Activated CD8-positive, alpha-beta T cell treated with anti-CD3 and anti-CD28 coated beads for 36 hours (primary cell): ENCODE measurements at regions not wholly inside any gene's neighbourhood (a gene's known extent, or its start where the extent isn't known, plus 50 kb on each side); places are given as distances from the start of the nearest gene placed in this dataset.

Experiments
- ATAC-seq: fragments of 200-7000 bp; cut with Tn5 transposase; one replicate; pipeline ENCODE4 v1.10.0; 2021; ENCODE audit warnings: mild to moderate bottlenecking, moderate library complexity
- CTCF ChIA-PET: fragments of 350-600 bp; sonication (Branson Sonifier 250); formaldehyde crosslinking; loops from one replicate; lab custom pipeline; 2021; ENCODE audit warnings: antibody characterized with exemption; lab: Charles Lee
- POLR2A ChIA-PET: fragments of 350-600 bp; sonication (Branson Sonifier 250); formaldehyde crosslinking; loops from one replicate; lab custom pipeline; 2021; ENCODE audit warnings: antibody characterized with exemption; lab: Charles Lee
- DNase-seq: peaks from one replicate; pipeline ENCODE4 v3.0.0-alpha.2; 2020
- H3K27ac Mint-ChIP-seq: one replicate; pipeline ENCODE4 v1.8.0; 2021; ENCODE audit warnings: mild to moderate bottlenecking, mixed read lengths
- H3K27me3 Mint-ChIP-seq: one replicate; pipeline ENCODE4 v1.8.0; 2021; ENCODE audit warnings: mixed read lengths
- H3K36me3 Mint-ChIP-seq: one replicate; pipeline ENCODE4 v1.8.0; 2021; ENCODE audit warnings: low read depth, mixed read lengths
- H3K4me1 Mint-ChIP-seq: one replicate; pipeline ENCODE4 v1.8.0; 2021; ENCODE audit warnings: low read depth, mixed read lengths
- H3K4me3 Mint-ChIP-seq: one replicate; pipeline ENCODE4 v1.8.0; 2021; ENCODE audit warnings: mild to moderate bottlenecking, moderate library complexity, mixed read lengths
- H3K9me3 Mint-ChIP-seq: one replicate; pipeline ENCODE4 v1.8.0; 2021; ENCODE audit warnings: mixed read lengths
- CTCF ChIP-seq: fragments of 200-600 bp; IDR thresholded peaks from one replicate; pipeline ENCODE4 v1.8.0; 2022; ENCODE audit warnings: antibody characterized with exemption, mild to moderate bottlenecking
- intact Hi-C: fragments of 100-400 bp; cut with micrococcal nuclease; formaldehyde crosslinking; loops from one replicate; pipeline ENCODE4 v1.10.0; 2022

- POLR2A ChIA-PET = interaction anchor here (1.1 kb wide), 1 partner anchor 25 kb away, joined by 3 read pairs; no protein-coding TSS in a partner anchor
- Mint-ChIP-seq H3K4me1 (peaks cover 16% of the 10 kb centered on the region), H3K36me3 (no peaks in the 10 kb centered on the region), H3K4me3 (no peak overlapping the region), H3K27ac (no peak overlapping the region), H3K9me3 (no peaks in the 10 kb centered on the region), H3K27me3 (peaks cover 31% of the 10 kb centered on the region)
- intact Hi-C loops = no loop called here
- no peak for DNase-seq
- no peak for ATAC-seq
- CTCF ChIA-PET = interaction anchor here (1.5 to 12.5 kb wide), 2 partner anchors 14 to 15 kb away, joined by 3 to 121 read pairs; no protein-coding TSS in a partner anchor
- TF ChIP-seq CTCF = no peak
These were observed 51.9 kb upstream of the ZBTB7C start for GRCh38 chr18:48460929-48461583.

- H3K27me3 Mint-ChIP-seq = peaks cover 33% of the 10 kb centered on the region
- POLR2A ChIA-PET = no interaction called here
- ATAC-seq (no peak), DNase-seq (no peak)
- intact Hi-C loops = no loop called here
- H3K4me3 Mint-ChIP-seq = no peak overlapping the region
- peaks cover 23% of the 10 kb centered on the region for H3K4me1 Mint-ChIP-seq
- CTCF ChIA-PET = interaction anchor here (0.9 to 12.5 kb wide), 2 partner anchors 13 to 17 kb away, joined by 4 to 121 read pairs; no protein-coding TSS in a partner anchor
- TF ChIP-seq CTCF = no peak
- H3K36me3 Mint-ChIP-seq = no peaks in the 10 kb centered on the region
- H3K27ac Mint-ChIP-seq = no peak overlapping the region
- no peaks in the 10 kb centered on the region for H3K9me3 Mint-ChIP-seq
These were observed 50.3 kb upstream of the ZBTB7C start for GRCh38 chr18:48459465-48459864.

- DNase-seq = no peak
- Mint-ChIP-seq H3K27ac (no peak overlapping the region), H3K4me1 (peaks cover 23% of the 10 kb centered on the region), H3K36me3 (no peaks in the 10 kb centered on the region), H3K27me3 (peaks cover 29% of the 10 kb centered on the region), H3K4me3 (no peak overlapping the region), H3K9me3 (no peaks in the 10 kb centered on the region)
- TF ChIP-seq CTCF = no peak
- no peak for ATAC-seq
- intact Hi-C loops = no loop called here
- POLR2A ChIA-PET = no interaction called here
- CTCF ChIA-PET = interaction anchor here (0.9 to 12.5 kb wide), 2 partner anchors 12 to 17 kb away, joined by 4 to 121 read pairs; no protein-coding TSS in a partner anchor
These were observed 49.8 kb upstream of the ZBTB7C start for GRCh38 chr18:48459016-48459415.
